Activated naive CD4-positive, alpha-beta T cell treated with anti-CD3 and anti-CD28 coated beads, Interleukin-2, amount 50 U/mL, for 72 hours (primary cell): ENCODE measurements at regions not wholly inside any gene's neighbourhood (a gene's known extent, or its start where the extent isn't known, plus 50 kb on each side); places are given as distances from the start of the nearest gene placed in this dataset.

Experiments
- ATAC-seq, 2 donors: fragments of 150-1000 bp; cut with Tn5 transposase; 2 replicates each; pipeline ENCODE4 v1.10.0; 2021; ENCODE audit warnings: mild to moderate bottlenecking in 2 of 2, moderate library complexity in 2 of 2
- DNase-seq, 2 donors: peaks; one replicate each; pipeline ENCODE4 v3.0.0; 2021 to 2022; ENCODE audit warnings: low spot score in 2 of 2
- H3K27ac Mint-ChIP-seq, 2 donors: one replicate each; pipeline ENCODE4 v1.8.0; 2022; ENCODE audit warnings: mild to moderate bottlenecking in 2 of 2, mixed read lengths in 2 of 2
- H3K36me3 Mint-ChIP-seq, 2 donors: one replicate each; pipeline ENCODE4 v1.8.0; 2022; ENCODE audit warnings: mixed read lengths in 2 of 2
- H3K9me3 Mint-ChIP-seq, 2 donors: one replicate each; pipeline ENCODE4 v1.8.0; 2022; ENCODE audit warnings: mixed read lengths in 2 of 2

DNA sequence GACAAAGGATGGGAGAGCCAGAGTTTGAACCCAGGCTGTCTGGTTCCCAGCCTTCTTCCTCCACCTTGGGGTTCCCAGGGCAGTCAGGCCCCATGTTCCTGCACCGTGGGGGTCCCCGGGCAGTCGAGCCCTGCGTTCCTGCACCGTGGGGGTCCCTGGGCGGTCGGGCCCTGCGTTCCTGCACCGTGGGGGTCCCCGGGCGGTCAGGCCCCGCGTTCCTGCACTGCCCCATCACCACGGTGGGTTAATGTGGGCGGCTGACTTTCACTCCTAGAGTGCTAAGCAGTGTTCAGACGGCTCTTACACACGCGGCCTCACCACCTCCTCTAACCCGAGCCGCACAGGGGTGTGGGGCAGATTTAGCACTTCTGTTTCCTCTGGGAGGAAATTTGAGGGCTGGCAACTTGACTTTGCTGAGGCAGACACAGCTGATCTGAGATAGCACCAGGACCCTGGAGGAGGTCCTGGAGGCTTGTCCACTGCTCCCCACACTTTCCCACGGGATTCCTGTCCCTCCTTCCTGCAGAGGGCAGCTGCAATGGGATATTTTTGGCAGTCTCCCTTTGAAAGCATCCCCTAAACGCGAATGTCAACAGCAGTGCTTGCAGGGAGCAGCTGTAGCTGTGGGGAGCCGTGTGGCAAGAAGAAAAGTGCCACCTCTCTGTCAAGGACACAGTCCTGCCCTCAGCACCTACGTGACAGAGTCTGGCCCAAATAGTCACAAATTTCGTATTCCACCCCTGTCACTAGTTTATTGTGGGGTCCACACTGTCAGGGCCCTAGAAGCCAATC, 239.4 kb downstream of the TEX29 start:
- H3K36me3 Mint-ChIP-seq, result no peaks in the 10 kb centered on the region
- ATAC-seq (no peak), DNase-seq (no peak)
- H3K9me3 Mint-ChIP-seq, result no peaks in the 10 kb centered on the region
- no peak overlapping the region for H3K27ac Mint-ChIP-seq

GRCh38 chr13:111561091-111561781, 240.8 kb downstream of the TEX29 start:
- Mint-ChIP-seq H3K9me3 (no peaks in the 10 kb centered on the region), H3K27ac (no peak overlapping the region), H3K36me3 (no peaks in the 10 kb centered on the region)
- ATAC-seq (no peak), DNase-seq (no peak)

DNA sequence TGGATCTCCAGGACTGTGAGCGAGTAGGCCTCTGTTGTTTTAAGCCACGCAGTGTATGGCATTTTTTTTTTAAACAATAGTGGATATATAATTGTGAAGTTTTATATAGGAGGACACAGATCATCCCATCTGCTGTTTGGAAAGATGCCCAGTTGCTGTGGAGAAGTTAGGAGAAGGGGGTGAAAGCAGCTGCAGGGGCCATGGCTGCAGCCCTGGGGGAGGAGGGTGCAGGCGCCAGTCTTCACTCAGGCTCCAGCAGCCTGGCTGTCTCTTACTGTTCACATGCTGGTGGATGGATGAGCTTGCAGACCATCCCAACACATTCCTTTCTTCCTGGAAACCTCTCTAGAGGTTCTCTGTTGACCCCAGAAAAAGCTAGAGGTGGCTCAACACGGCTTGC, 242.3 kb downstream of the TEX29 start:
- Mint-ChIP-seq H3K27ac (no peak overlapping the region), H3K9me3 (no peaks in the 10 kb centered on the region), H3K36me3 (no peaks in the 10 kb centered on the region)
- DNase-seq (no peak), ATAC-seq (no peak)

- Mint-ChIP-seq H3K27ac (no peak overlapping the region), H3K9me3 (no peaks in the 10 kb centered on the region), H3K36me3 (peaks cover 0 to 4% of the 10 kb centered on the region in 2 donors)
- no peak for DNase-seq
- ATAC-seq, result no peak
Measured at GRCh38 chr13:111564606-111565005, 244.2 kb downstream of the TEX29 start.

GRCh38 chr13:111565400-111565799, 245.0 kb downstream of the TEX29 start:
- Mint-ChIP-seq H3K36me3 (peaks cover 0 to 4% of the 10 kb centered on the region in 2 donors), H3K9me3 (no peaks in the 10 kb centered on the region), H3K27ac (no peak overlapping the region)
- ATAC-seq, result no peak
- DNase-seq, result no peak

DNA sequence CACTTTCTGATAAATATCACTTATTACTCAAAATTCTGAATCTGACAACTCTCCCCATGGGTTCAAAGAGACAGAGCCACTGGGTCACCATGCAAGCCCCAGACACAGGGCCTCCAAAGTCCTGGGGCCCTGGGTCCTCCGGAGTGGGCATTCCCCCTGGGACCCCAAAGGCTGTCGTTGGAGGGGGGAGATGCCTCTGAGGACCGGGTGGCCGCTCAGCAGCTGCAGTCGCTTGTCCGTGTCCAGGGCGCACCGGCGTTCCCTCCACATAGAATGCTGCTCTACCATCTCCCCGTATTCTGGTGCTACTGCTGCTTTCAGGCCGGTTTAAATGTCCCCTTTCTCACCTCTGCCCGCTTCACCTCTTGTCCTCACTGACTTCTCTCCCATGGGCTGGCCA, 246.1 kb downstream of the TEX29 start:
- H3K27ac Mint-ChIP-seq, result no peak overlapping the region
- ATAC-seq (no peak), DNase-seq (no peak)
- H3K9me3 Mint-ChIP-seq, result no peaks in the 10 kb centered on the region
- peaks cover 0 to 4% of the 10 kb centered on the region in 2 donors for H3K36me3 Mint-ChIP-seq

GRCh38 chr13:111567637-111568036, 247.2 kb downstream of the TEX29 start:
- ATAC-seq, result no peak
- Mint-ChIP-seq H3K27ac (no peak overlapping the region), H3K9me3 (peaks cover 0 to 4% of the 10 kb centered on the region in 2 donors), H3K36me3 (peaks cover 4 to 6% of the 10 kb centered on the region in 2 donors)
- DNase-seq, result no peak

GRCh38 chr13:111568290-111568689, 247.8 kb downstream of the TEX29 start:
- no peak for ATAC-seq
- H3K27ac Mint-ChIP-seq, result no peak overlapping the region
- peaks cover 0 to 4% of the 10 kb centered on the region in 2 donors for H3K9me3 Mint-ChIP-seq
- peaks cover 5 to 10% of the 10 kb centered on the region in 2 donors for H3K36me3 Mint-ChIP-seq
- no peak for DNase-seq

DNA sequence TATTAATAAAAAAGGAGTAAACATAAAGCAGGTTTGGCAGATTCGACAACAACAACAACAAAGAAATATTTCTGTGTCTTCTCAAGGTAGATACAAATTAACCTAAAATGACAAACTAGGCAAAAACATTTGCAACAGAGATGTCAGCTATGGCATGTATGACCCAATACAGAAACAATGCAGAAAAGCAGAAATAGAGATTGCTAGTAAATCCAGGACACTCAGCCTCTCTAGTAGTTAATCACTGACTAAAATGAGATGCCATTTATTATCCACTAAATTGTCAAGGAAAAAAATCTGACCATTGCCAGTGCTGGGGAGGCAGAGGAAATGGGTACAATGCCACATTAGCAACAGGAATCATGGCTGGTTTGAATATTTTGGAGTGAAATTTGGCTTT, 250.5 kb downstream of the TEX29 start:
- H3K27ac Mint-ChIP-seq, result no peak overlapping the region
- no peak for ATAC-seq
- no peak for DNase-seq
- H3K9me3 Mint-ChIP-seq, result peaks cover 11 to 17% of the 10 kb centered on the region in 2 donors
- H3K36me3 Mint-ChIP-seq, result peaks cover 21 to 23% of the 10 kb centered on the region in 2 donors

DNA sequence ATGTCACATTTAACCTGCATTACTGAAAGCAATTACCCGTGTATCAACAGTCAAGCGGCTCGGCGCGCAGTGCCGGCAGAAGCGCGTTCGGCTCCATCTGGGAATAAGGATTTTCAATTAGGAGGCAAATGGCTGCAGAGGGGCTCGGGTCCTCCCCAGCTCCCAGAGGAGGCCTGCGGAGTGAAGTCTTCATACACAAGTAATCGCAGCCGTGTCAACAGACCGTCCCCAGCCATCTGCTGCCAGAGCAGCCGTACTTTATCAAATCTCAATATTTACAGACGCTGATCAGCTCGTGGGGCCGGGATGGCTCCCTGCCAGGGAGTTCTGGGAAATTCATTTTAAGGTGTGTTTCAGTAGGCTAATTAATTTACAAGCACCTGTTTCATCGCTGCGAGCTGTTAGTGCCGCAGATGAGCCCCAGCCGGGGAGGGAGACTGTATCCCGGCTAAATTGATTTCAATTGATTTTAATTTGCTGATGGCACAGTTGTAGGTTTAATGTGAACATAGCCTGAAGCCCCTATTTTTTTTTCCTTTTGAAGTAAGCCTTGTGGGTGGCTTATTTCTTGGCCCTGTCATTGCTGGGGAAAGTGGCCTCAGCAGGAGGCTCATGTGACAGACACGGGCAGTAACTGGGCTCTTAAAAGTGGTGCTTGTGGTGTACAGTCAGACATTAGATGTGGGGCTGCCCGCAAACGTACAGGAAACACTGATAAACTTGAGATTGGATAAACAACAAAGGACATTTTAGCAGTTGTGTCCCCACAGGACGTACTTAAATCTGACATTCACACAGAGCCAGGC, 252.7 kb downstream of the TEX29 start:
- Mint-ChIP-seq H3K27ac (no peak overlapping the region), H3K9me3 (peaks cover 11 to 17% of the 10 kb centered on the region in 2 donors), H3K36me3 (peaks cover 21 to 23% of the 10 kb centered on the region in 2 donors)
- DNase-seq, result no peak
- no peak for ATAC-seq

GRCh38 chr13:111573801-111574200, 253.4 kb downstream of the TEX29 start:
- Mint-ChIP-seq H3K36me3 (peaks cover 21 to 22% of the 10 kb centered on the region in 2 donors), H3K27ac (no peak overlapping the region), H3K9me3 (peaks cover 11 to 17% of the 10 kb centered on the region in 2 donors)
- DNase-seq (no peak), ATAC-seq (no peak)

DNA sequence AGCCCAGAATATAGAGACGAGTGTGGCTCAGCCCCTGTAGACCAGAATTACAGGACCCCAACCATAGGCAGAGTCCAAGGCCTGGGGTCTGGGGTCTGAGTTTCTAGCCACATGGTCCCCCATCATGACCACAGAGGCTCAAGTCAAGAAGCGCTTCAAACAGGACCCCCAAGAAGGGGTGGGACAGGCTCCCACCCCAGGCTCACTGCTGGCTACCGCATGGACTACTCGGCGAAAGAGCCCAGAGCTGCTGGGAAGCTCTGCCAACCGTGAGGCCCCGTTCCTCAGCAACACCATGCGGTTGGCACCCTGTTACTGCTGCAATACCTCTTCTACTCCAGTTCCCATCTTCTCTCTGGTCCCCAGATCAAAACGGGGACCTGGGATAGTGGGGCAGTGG, 254.8 kb downstream of the TEX29 start:
- Mint-ChIP-seq H3K9me3 (peaks cover 11 to 17% of the 10 kb centered on the region in 2 donors), H3K36me3 (peaks cover 19 to 21% of the 10 kb centered on the region in 2 donors)

GRCh38 chr13:111575719-111576118, 255.3 kb downstream of the TEX29 start:
- no peak for ATAC-seq
- no peak for DNase-seq
- Mint-ChIP-seq H3K9me3 (peaks cover 11 to 17% of the 10 kb centered on the region in 2 donors), H3K27ac (no peak overlapping the region), H3K36me3 (peaks cover 19 to 21% of the 10 kb centered on the region in 2 donors)

More for the DNA sequence above, 254.8 kb downstream of the TEX29 start:
- ATAC-seq (no peak), DNase-seq (no peak)
- no peak overlapping the region for H3K27ac Mint-ChIP-seq

DNA sequence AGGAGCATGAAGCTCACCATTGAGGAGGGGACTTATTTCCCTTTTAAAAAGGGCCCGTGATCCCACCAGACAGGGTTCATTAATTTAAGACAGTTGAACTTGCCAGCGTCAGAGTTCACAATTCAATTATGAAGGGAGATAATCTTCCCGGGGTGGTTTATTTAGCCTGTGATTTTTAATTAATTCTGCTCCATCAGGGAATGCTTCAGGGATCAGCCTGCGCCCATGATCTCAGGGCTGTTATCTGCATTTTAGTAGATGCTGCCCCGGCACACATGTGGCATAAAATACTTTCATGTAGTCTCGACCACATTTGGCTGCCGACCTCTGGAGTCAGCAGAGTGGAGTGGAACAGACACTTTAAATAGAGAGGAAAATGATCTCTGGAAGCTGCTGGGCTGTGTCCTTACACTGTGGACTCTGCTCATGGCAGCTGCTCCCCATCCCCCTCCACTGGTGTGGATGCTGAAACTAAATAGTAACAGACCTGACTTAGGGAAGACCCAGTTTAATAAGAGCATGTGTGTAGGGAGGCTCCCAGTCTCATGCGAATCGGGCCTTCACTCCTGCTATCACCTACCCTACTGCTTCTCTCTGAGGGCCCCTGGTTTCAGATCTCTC, 256.9 kb downstream of the TEX29 start:
- DNase-seq (no peak), ATAC-seq (no peak)
- peaks cover 19 to 20% of the 10 kb centered on the region in 2 donors for H3K36me3 Mint-ChIP-seq
- H3K27ac Mint-ChIP-seq, result no peak overlapping the region
- H3K9me3 Mint-ChIP-seq, result peaks cover 11 to 19% of the 10 kb centered on the region in 2 donors

DNA sequence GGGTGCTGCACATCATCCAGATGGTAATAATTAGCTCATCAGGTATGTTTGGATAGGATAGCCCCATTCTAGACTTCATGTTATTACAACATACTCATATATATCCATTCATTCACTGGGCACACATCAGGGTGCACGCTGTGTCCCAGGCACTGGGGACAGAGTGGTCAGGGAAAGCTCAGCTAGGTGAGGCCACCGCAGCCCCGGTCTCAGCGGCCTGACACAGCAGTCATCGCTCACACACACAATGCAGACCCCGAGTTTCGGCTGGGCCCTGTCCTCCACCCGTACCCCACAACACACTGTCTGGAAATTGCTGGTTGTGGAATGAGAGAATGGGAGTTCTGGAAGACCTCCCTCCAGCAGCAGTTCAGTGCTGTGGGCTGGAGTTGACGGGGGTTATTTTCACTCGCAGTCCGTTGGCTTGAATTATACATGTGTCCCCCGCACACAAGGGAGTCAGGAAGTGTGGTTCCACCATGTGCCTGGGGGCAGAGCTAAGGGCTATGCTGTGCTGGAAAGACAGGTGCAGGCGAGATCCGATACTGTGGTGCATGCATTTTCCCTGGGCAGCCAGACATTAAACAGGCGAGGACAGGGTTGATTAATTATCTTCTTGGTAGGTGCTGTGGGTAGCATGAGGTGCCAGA, 257.6 kb downstream of the TEX29 start:
- no peak for DNase-seq
- peaks cover 13 to 16% of the 10 kb centered on the region in 2 donors for H3K36me3 Mint-ChIP-seq
- no peak overlapping the region for H3K27ac Mint-ChIP-seq
- no peak for ATAC-seq
- peaks cover 11 to 16% of the 10 kb centered on the region in 2 donors for H3K9me3 Mint-ChIP-seq

GRCh38 chr13:111584101-111584672, 263.7 kb downstream of the TEX29 start:
- H3K9me3 Mint-ChIP-seq, result peaks cover 0 to 3% of the 10 kb centered on the region in 2 donors
- no peak for ATAC-seq
- peaks cover 0 to 4% of the 10 kb centered on the region in 2 donors for H3K36me3 Mint-ChIP-seq
- H3K27ac Mint-ChIP-seq, result no peak overlapping the region
- no peak for DNase-seq
